ENCODE measurements at regions not wholly inside any gene's neighbourhood (a gene's known extent, or its start where the extent isn't known, plus 50 kb on each side); places are given as distances from the start of the nearest gene placed in this dataset.

GRCh38 chr22:48242461-48242864, 1480.0 kb downstream of the TBC1D22A start:
- no peaks in the 10 kb centered on the region for H3K36me3 ChIP-seq (ENCODE audit: insufficient read depth, low read length)
- TF ChIP-seq CTCF (conservative IDR thresholded peaks at IDR 0.05; ENCODE audit: low read length) (no peak), EZH2phosphoT487 (IDR thresholded peaks at IDR 0.05; ENCODE audit: borderline replicate concordance) (no peak)
- no peaks in the 10 kb centered on the region for H3K79me2 ChIP-seq (ENCODE audit: insufficient read depth, low read length)
- no peaks in the 10 kb centered on the region for H3K27me3 ChIP-seq (ENCODE audit: insufficient read depth, low read length, poor library complexity, severe bottlenecking)
- H3K4me3 ChIP-seq (ENCODE audit: low read length, poor library complexity, severe bottlenecking), result no peak overlapping the region
- no peaks in the 10 kb centered on the region for H3K9me2 ChIP-seq (replicated peaks; ENCODE audit: low read depth, low read length)
- peak overlapping the region; percentile 18 for H3K9ac ChIP-seq (ENCODE audit: low read depth, low read length, poor library complexity, severe bottlenecking)
- no peak overlapping the region for H2AFZ ChIP-seq (ENCODE audit: low read length)
- peak overlapping the region; percentile 47 for H3K4me2 ChIP-seq (ENCODE audit: low read depth, low read length, poor library complexity, severe bottlenecking)
- H3K9me3 ChIP-seq (ENCODE audit: insufficient read depth, low read depth, low read length), result no peaks in the 10 kb centered on the region
- no peaks in the 10 kb centered on the region for H3F3A ChIP-seq (ENCODE audit: low read depth)
- H4K20me1 ChIP-seq (ENCODE audit: insufficient read depth, low read length, poor library complexity, severe bottlenecking), result no peaks in the 10 kb centered on the region
- peaks cover 52% of the 10 kb centered on the region for H3K4me1 ChIP-seq (ENCODE audit: insufficient read depth, low read length, poor library complexity, severe bottlenecking)

- Histone ChIP-seq H3K9me2 (replicated peaks; ENCODE audit: low read depth, low read length) (no peaks in the 10 kb centered on the region), H3F3A (ENCODE audit: low read depth) (no peaks in the 10 kb centered on the region), H2AFZ (ENCODE audit: low read length) (no peak overlapping the region), H3K79me2 (ENCODE audit: insufficient read depth, low read length) (no peaks in the 10 kb centered on the region), H3K27me3 (ENCODE audit: insufficient read depth, low read length, poor library complexity, severe bottlenecking) (no peaks in the 10 kb centered on the region), H4K20me1 (ENCODE audit: insufficient read depth, low read length, poor library complexity, severe bottlenecking) (no peaks in the 10 kb centered on the region), H3K4me3 (ENCODE audit: low read length, poor library complexity, severe bottlenecking) (peak overlapping the region; percentile 27), H3K4me1 (ENCODE audit: insufficient read depth, low read length, poor library complexity, severe bottlenecking) (peaks cover 52% of the 10 kb centered on the region), H3K36me3 (ENCODE audit: insufficient read depth, low read length) (no peaks in the 10 kb centered on the region), H3K9me3 (ENCODE audit: insufficient read depth, low read depth, low read length) (no peaks in the 10 kb centered on the region), H3K9ac (ENCODE audit: low read depth, low read length, poor library complexity, severe bottlenecking) (no peak overlapping the region), H3K4me2 (ENCODE audit: low read depth, low read length, poor library complexity, severe bottlenecking) (peak overlapping the region; percentile 47)
- TF ChIP-seq CTCF (conservative IDR thresholded peaks at IDR 0.05; ENCODE audit: low read length) (no peak), EZH2phosphoT487 (IDR thresholded peaks at IDR 0.05; ENCODE audit: borderline replicate concordance) (no peak)
Measured at GRCh38 chr22:48241658-48242057, 1479.2 kb downstream of the TBC1D22A start.

- H3K9ac ChIP-seq (ENCODE audit: low read depth, low read length, poor library complexity, severe bottlenecking), result no peak overlapping the region
- TF ChIP-seq EZH2phosphoT487 (IDR thresholded peaks at IDR 0.05; ENCODE audit: borderline replicate concordance) (no peak), CTCF (conservative IDR thresholded peaks at IDR 0.05; ENCODE audit: low read length) (no peak)
- no peaks in the 10 kb centered on the region for H3K79me2 ChIP-seq (ENCODE audit: insufficient read depth, low read length)
- no peaks in the 10 kb centered on the region for H4K20me1 ChIP-seq (ENCODE audit: insufficient read depth, low read length, poor library complexity, severe bottlenecking)
- peaks cover 46% of the 10 kb centered on the region for H3K4me1 ChIP-seq (ENCODE audit: insufficient read depth, low read length, poor library complexity, severe bottlenecking)
- H3K9me2 ChIP-seq (replicated peaks; ENCODE audit: low read depth, low read length), result no peaks in the 10 kb centered on the region
- no peaks in the 10 kb centered on the region for H3K9me3 ChIP-seq (ENCODE audit: insufficient read depth, low read depth, low read length)
- H3F3A ChIP-seq (ENCODE audit: low read depth), result no peaks in the 10 kb centered on the region
- no peak overlapping the region for H3K4me3 ChIP-seq (ENCODE audit: low read length, poor library complexity, severe bottlenecking)
- no peaks in the 10 kb centered on the region for H3K27me3 ChIP-seq (ENCODE audit: insufficient read depth, low read length, poor library complexity, severe bottlenecking)
- no peaks in the 10 kb centered on the region for H3K36me3 ChIP-seq (ENCODE audit: insufficient read depth, low read length)
- no peak overlapping the region for H2AFZ ChIP-seq (ENCODE audit: low read length)
- no peak overlapping the region for H3K4me2 ChIP-seq (ENCODE audit: low read depth, low read length, poor library complexity, severe bottlenecking)
Measured at GRCh38 chr22:48240935-48241230, 1478.4 kb downstream of the TBC1D22A start.
